Stimulated activated naive CD8-positive, alpha-beta T cell treated with anti-CD3 and anti-CD28 coated beads, Interleukin-15, amount 100 ng/mL, for 72 hours (primary cell): ENCODE measurements at regions not wholly inside any gene's neighbourhood (a gene's known extent, or its start where the extent isn't known, plus 50 kb on each side); places are given as distances from the start of the nearest gene placed in this dataset.

Experiments used
- ATAC-seq: fragments of 150-1000 bp; cut with Tn5 transposase; 2 replicates; pipeline ENCODE4 v1.10.0; 2021; ENCODE audit warnings: mild to moderate bottlenecking, moderate library complexity
- DNase-seq, 2 donors: peaks; one replicate each; pipeline ENCODE4 v3.0.0; 2021 to 2022
- H3K27ac Mint-ChIP-seq, 2 donors: one replicate each; pipeline ENCODE4 v1.8.0; 2022; ENCODE audit warnings: mild to moderate bottlenecking in 2 of 2, mixed read lengths in 2 of 2, moderate library complexity in 2 of 2
- H3K27me3 Mint-ChIP-seq: one replicate; pipeline ENCODE4 v1.8.0; 2022; ENCODE audit warnings: mixed read lengths
- H3K4me1 Mint-ChIP-seq: one replicate; pipeline ENCODE4 v1.8.0; 2022; ENCODE audit warnings: mild to moderate bottlenecking, mixed read lengths
- H3K4me3 Mint-ChIP-seq, 2 donors: one replicate each; pipeline ENCODE4 v1.8.0; 2022; ENCODE audit warnings: mild to moderate bottlenecking in 2 of 2, mixed read lengths in 2 of 2, moderate library complexity in 1 of 2
- H3K9me3 Mint-ChIP-seq, 2 donors: one replicate each; pipeline ENCODE4 v1.8.0; 2022; ENCODE audit warnings: mixed read lengths in 2 of 2

- DNase-seq (peak; percentile 51), ATAC-seq (peak; percentile 43)
- Mint-ChIP-seq H3K27me3 (no peaks in the 10 kb centered on the region), H3K4me3 (no peak overlapping the region), H3K27ac (no peak overlapping the region), H3K4me1 (no peaks in the 10 kb centered on the region), H3K9me3 (no peaks in the 10 kb centered on the region)
These were observed 407.2 kb upstream of the TGFBR2 start for GRCh38 chr3:30199096-30199759.

GRCh38 chr3:30199855-30200254 is 406.5 kb upstream of the TGFBR2 start:
- H3K27ac Mint-ChIP-seq = no peak overlapping the region
- DNase-seq (no peak), ATAC-seq (no peak)
- no peaks in the 10 kb centered on the region for H3K4me1 Mint-ChIP-seq
- H3K9me3 Mint-ChIP-seq = no peaks in the 10 kb centered on the region
- H3K27me3 Mint-ChIP-seq = no peaks in the 10 kb centered on the region
- no peak overlapping the region for H3K4me3 Mint-ChIP-seq

GRCh38 chr3:30201715-30202114 is 404.7 kb upstream of the TGFBR2 start:
- H3K27ac Mint-ChIP-seq = no peak overlapping the region
- H3K4me1 Mint-ChIP-seq = peaks cover 7% of the 10 kb centered on the region
- H3K4me3 Mint-ChIP-seq = no peak overlapping the region
- no peaks in the 10 kb centered on the region for H3K9me3 Mint-ChIP-seq
- no peak for ATAC-seq
- no peaks in the 10 kb centered on the region for H3K27me3 Mint-ChIP-seq
- DNase-seq = no peak

GRCh38 chr3:30203301-30203700 is 403.1 kb upstream of the TGFBR2 start:
- Mint-ChIP-seq H3K4me1 (peaks cover 9% of the 10 kb centered on the region), H3K27ac (no peak overlapping the region), H3K4me3 (no peak overlapping the region), H3K27me3 (no peaks in the 10 kb centered on the region), H3K9me3 (no peaks in the 10 kb centered on the region)
- no peak for ATAC-seq
- DNase-seq = no peak

- H3K27ac Mint-ChIP-seq = no peak overlapping the region
- DNase-seq = no peak
- no peaks in the 10 kb centered on the region for H3K27me3 Mint-ChIP-seq
- no peak overlapping the region for H3K4me3 Mint-ChIP-seq
- no peak for ATAC-seq
- peaks cover 0 to under 1% of the 10 kb centered on the region in 2 donors for H3K9me3 Mint-ChIP-seq
- peaks cover 9% of the 10 kb centered on the region for H3K4me1 Mint-ChIP-seq
These were observed 402.3 kb upstream of the TGFBR2 start for GRCh38 chr3:30204126-30204525.

GRCh38 chr3:30206051-30206450 is 400.4 kb upstream of the TGFBR2 start:
- Mint-ChIP-seq H3K4me1 (peaks cover 16% of the 10 kb centered on the region), H3K4me3 (peak overlapping the region; percentile 41 to 49), H3K27me3 (no peaks in the 10 kb centered on the region), H3K9me3 (peaks cover 0 to 6% of the 10 kb centered on the region in 2 donors), H3K27ac (peak overlapping the region in 1 of 2 donors; percentile 11)
- DNase-seq (no peak), ATAC-seq (no peak)

GRCh38 chr3:30221619-30222018 is 384.8 kb upstream of the TGFBR2 start:
- no peaks in the 10 kb centered on the region for H3K27me3 Mint-ChIP-seq
- no peaks in the 10 kb centered on the region for H3K4me1 Mint-ChIP-seq
- no peak overlapping the region for H3K4me3 Mint-ChIP-seq
- H3K27ac Mint-ChIP-seq = no peak overlapping the region
- peak; percentile 59 for ATAC-seq
- DNase-seq = no peak
- H3K9me3 Mint-ChIP-seq = peaks cover 5 to 9% of the 10 kb centered on the region in 2 donors

- no peak overlapping the region for H3K4me3 Mint-ChIP-seq
- no peak for ATAC-seq
- H3K9me3 Mint-ChIP-seq = peaks cover 5% of the 10 kb centered on the region in 2 donors
- no peak overlapping the region for H3K27ac Mint-ChIP-seq
- DNase-seq = no peak
- peaks cover 4% of the 10 kb centered on the region for H3K4me1 Mint-ChIP-seq
- H3K27me3 Mint-ChIP-seq = no peaks in the 10 kb centered on the region
These were observed 384.0 kb upstream of the TGFBR2 start for GRCh38 chr3:30222441-30222840.

- Mint-ChIP-seq H3K4me3 (no peak overlapping the region), H3K9me3 (peaks cover 0 to 5% of the 10 kb centered on the region in 2 donors), H3K27me3 (no peaks in the 10 kb centered on the region), H3K4me1 (peaks cover 12% of the 10 kb centered on the region), H3K27ac (no peak overlapping the region)
- no peak for DNase-seq
- ATAC-seq = no peak
These were observed 381.4 kb upstream of the TGFBR2 start for GRCh38 chr3:30225021-30225420.

GRCh38 chr3:30226601-30227151 is 379.7 kb upstream of the TGFBR2 start:
- peaks cover 0 to 5% of the 10 kb centered on the region in 2 donors for H3K9me3 Mint-ChIP-seq
- no peak overlapping the region for H3K27ac Mint-ChIP-seq
- ATAC-seq = no peak
- DNase-seq = no peak
- H3K27me3 Mint-ChIP-seq = no peaks in the 10 kb centered on the region
- H3K4me1 Mint-ChIP-seq = peaks cover 12% of the 10 kb centered on the region
- H3K4me3 Mint-ChIP-seq = no peak overlapping the region

- H3K27me3 Mint-ChIP-seq = no peaks in the 10 kb centered on the region
- peaks cover 0 to 5% of the 10 kb centered on the region in 2 donors for H3K9me3 Mint-ChIP-seq
- peaks cover 12% of the 10 kb centered on the region for H3K4me1 Mint-ChIP-seq
- ATAC-seq (peak; percentile 81), DNase-seq (no peak)
- H3K27ac Mint-ChIP-seq = peak overlapping the region in 1 of 2 donors; percentile 41
- peak overlapping the region; percentile 10 for H3K4me3 Mint-ChIP-seq
These were observed 378.7 kb upstream of the TGFBR2 start for GRCh38 chr3:30227571-30228301.

- Mint-ChIP-seq H3K9me3 (peaks cover 0 to 5% of the 10 kb centered on the region in 2 donors), H3K4me3 (no peak overlapping the region), H3K4me1 (peaks cover 12% of the 10 kb centered on the region), H3K27ac (peak overlapping the region in 1 of 2 donors; percentile 60), H3K27me3 (no peaks in the 10 kb centered on the region)
- no peak for ATAC-seq
- no peak for DNase-seq
These were observed 378.1 kb upstream of the TGFBR2 start for GRCh38 chr3:30228302-30228631.

GRCh38 chr3:30231277-30232141 is 374.9 kb upstream of the TGFBR2 start:
- Mint-ChIP-seq H3K27ac (peak overlapping the region in 1 of 2 donors; percentile 27), H3K4me1 (peaks cover 12% of the 10 kb centered on the region), H3K9me3 (no peaks in the 10 kb centered on the region), H3K4me3 (no peak overlapping the region), H3K27me3 (no peaks in the 10 kb centered on the region)
- ATAC-seq = no peak
- no peak for DNase-seq

GRCh38 chr3:30232142-30232541 is 374.3 kb upstream of the TGFBR2 start:
- Mint-ChIP-seq H3K9me3 (no peaks in the 10 kb centered on the region), H3K27me3 (no peaks in the 10 kb centered on the region), H3K4me3 (no peak overlapping the region), H3K27ac (no peak overlapping the region), H3K4me1 (peaks cover 10% of the 10 kb centered on the region)
- DNase-seq (no peak), ATAC-seq (no peak)

- Mint-ChIP-seq H3K4me1 (no peaks in the 10 kb centered on the region), H3K27ac (no peak overlapping the region), H3K27me3 (no peaks in the 10 kb centered on the region), H3K4me3 (no peak overlapping the region), H3K9me3 (peaks cover 0 to 11% of the 10 kb centered on the region in 2 donors)
- no peak for DNase-seq
- ATAC-seq = no peak
These were observed 372.3 kb upstream of the TGFBR2 start for GRCh38 chr3:30233913-30234646.
